Testis (tissue), 2 donors: ENCODE measurements at regions not wholly inside any gene's neighbourhood (a gene's known extent, or its start where the extent isn't known, plus 50 kb on each side); places are given as distances from the start of the nearest gene placed in this dataset.
"Not testable (repeated sequence)": the region's sequence is repeated elsewhere in the genome, so short reads cannot be mapped to it uniquely, and the experiment has no call there.

Source experiments
- DNase-seq: peaks from one replicate; pipeline ENCODE4 v3.0.0-alpha.2; 2019
- H3K27ac ChIP-seq, 2 donors: fragments of 200-600 bp; sonication (generic); one replicate each; pipeline ENCODE4 v1.5.1; 2019
- H3K27me3 ChIP-seq: fragments of 200-600 bp; sonication (generic); one replicate; pipeline ENCODE4 v1.5.1; 2019
- H3K36me3 ChIP-seq: fragments of 200-600 bp; sonication (generic); one replicate; pipeline ENCODE4 v1.5.1; 2017; ENCODE audit warnings: low read depth; ENCODE audit errors: missing control alignments
- H3K4me1 ChIP-seq: fragments of 200-600 bp; sonication (generic); one replicate; pipeline ENCODE4 v1.5.1; 2019
- H3K4me3 ChIP-seq, 2 donors: fragments of 200-600 bp; sonication (generic); one replicate each; pipeline ENCODE4 v1.5.1; 2017 to 2019
- H3K9me3 ChIP-seq: fragments of 200-600 bp; sonication (generic); one replicate; pipeline ENCODE4 v1.5.1; 2017
- CTCF ChIP-seq, 3 experiments: fragments of 450-650 bp in 2 of 3; fragments of 200-600 bp in 1 of 3; sonication (generic) in 1 of 3; IDR thresholded peaks; one replicate each; pipeline ENCODE4 v1.5.1; 2016 to 2019; ENCODE audit warnings: antibody characterized with exemption in 3 of 3, mild to moderate bottlenecking in 2 of 3, moderate library complexity in 1 of 3
- POLR2A ChIP-seq: fragments of 450-650 bp; IDR thresholded peaks from one replicate; pipeline ENCODE4 v1.6.1; 2017; ENCODE audit warnings: antibody characterized with exemption, mild to moderate bottlenecking, moderate library complexity
- WGBS, 2 donors: methylation state at CpG; one replicate each; pipeline ENCODE4 v1.1.5; 2018; 5-methylcytosine and 5-hydroxymethylcytosine counted together
- intact Hi-C: fragments of 100-400 bp; cut with DNase I; formaldehyde crosslinking; loops from one replicate; pipeline ENCODE4 v1.15.1; 2023; ENCODE audit warnings: low total_unique reads

GRCh38 chr7:131995324-131995723, 438.9 kb upstream of the PODXL start:
- no peaks in the 10 kb centered on the region for H3K36me3 ChIP-seq
- no peak overlapping the region for H3K4me3 ChIP-seq
- H3K4me1 ChIP-seq, result no peaks in the 10 kb centered on the region
- intact Hi-C loops, result no loop called here
- TF ChIP-seq POLR2A (no peak), CTCF (IDR thresholded peaks at IDR 0.05) (no peak)
- 75 to 93% methylated on average over 2 of the region's 2 CpGs for WGBS, 2 donors
- H3K9me3 ChIP-seq, result no peaks in the 10 kb centered on the region
- no peaks in the 10 kb centered on the region for H3K27me3 ChIP-seq
- no peak for DNase-seq
- H3K27ac ChIP-seq, result no peak overlapping the region

- H3K4me3 ChIP-seq, H3K27me3 ChIP-seq, H3K36me3 ChIP-seq, intact Hi-C loops, H3K27ac ChIP-seq, DNase-seq, H3K9me3 ChIP-seq, H3K4me1 ChIP-seq: not testable (repeated sequence)
Measured at GRCh38 chr7:131981069-131981468, 424.6 kb upstream of the PODXL start.

GRCh38 chr7:131978118-131978517, 421.7 kb upstream of the PODXL start:
- H3K9me3 ChIP-seq, H3K36me3 ChIP-seq, H3K27me3 ChIP-seq, H3K4me3 ChIP-seq, intact Hi-C loops, H3K27ac ChIP-seq, H3K4me1 ChIP-seq, DNase-seq: not testable (repeated sequence)
- WGBS, 2 donors, result 75 to 87% methylated on average over 2 of the region's 2 CpGs

GRCh38 chr7:131976411-131976810, 420.0 kb upstream of the PODXL start:
- Histone ChIP-seq H3K27me3 (no peaks in the 10 kb centered on the region), H3K4me1 (no peaks in the 10 kb centered on the region), H3K36me3 (no peaks in the 10 kb centered on the region), H3K9me3 (no peaks in the 10 kb centered on the region), H3K4me3 (no peak overlapping the region), H3K27ac (no peak overlapping the region)
- intact Hi-C loops, result no loop called here
- WGBS, 2 donors, result 82 to 96% methylated on average over 3 of the region's 3 CpGs
- no peak for DNase-seq
- no peak for TF ChIP-seq CTCF (IDR thresholded peaks at IDR 0.05)
- TF ChIP-seq POLR2A, result no peak

- Histone ChIP-seq H3K4me3 (no peak overlapping the region), H3K4me1 (no peaks in the 10 kb centered on the region), H3K27me3 (no peaks in the 10 kb centered on the region), H3K9me3 (no peaks in the 10 kb centered on the region), H3K36me3 (no peaks in the 10 kb centered on the region), H3K27ac (no peak overlapping the region)
- WGBS, 2 donors, result 61 to 66% methylated on average over 2 of the region's 2 CpGs
- TF ChIP-seq POLR2A (no peak), CTCF (IDR thresholded peaks at IDR 0.05) (no peak)
- no peak for DNase-seq
- intact Hi-C loops, result no loop called here
Measured at GRCh38 chr7:131974671-131975070, 418.2 kb upstream of the PODXL start.

- 83 to 84% methylated on average over 2 of the region's 2 CpGs for WGBS, 2 donors
- no peak for TF ChIP-seq CTCF (IDR thresholded peaks at IDR 0.05)
- no peak for TF ChIP-seq POLR2A
- no peak for DNase-seq
- no peaks in the 10 kb centered on the region for H3K4me1 ChIP-seq
- no peak overlapping the region for H3K27ac ChIP-seq
- no peaks in the 10 kb centered on the region for H3K27me3 ChIP-seq
- intact Hi-C loops, result no loop called here
- no peaks in the 10 kb centered on the region for H3K36me3 ChIP-seq
- H3K9me3 ChIP-seq, result no peaks in the 10 kb centered on the region
- H3K4me3 ChIP-seq, result no peak overlapping the region
Measured at GRCh38 chr7:131972251-131972650, 415.8 kb upstream of the PODXL start.
